ENCODE measurements at regions not wholly inside any gene's neighbourhood (a gene's known extent, or its start where the extent isn't known, plus 50 kb on each side); places are given as distances from the start of the nearest gene placed in this dataset.

- DNase-seq (ENCODE audit: low spot score): no peak
- Histone ChIP-seq H3K4me1 (ENCODE audit: control insufficient read depth in 4 of 4, insufficient read depth in 4 of 4, low read length in 3 of 4) (no peaks in the 10 kb centered on the region), H3K4me3 (ENCODE audit: low read depth in 1 of 3, low read length in 3 of 3) (no peak overlapping the region), H3K27ac (ENCODE audit: low read depth in 1 of 2, low read length in 2 of 2) (no peak overlapping the region), H3K27me3 (ENCODE audit: control insufficient read depth in 4 of 4, insufficient read depth in 4 of 4, low read length in 3 of 4) (peaks cover 0 to 7% (median 0%) of the 10 kb centered on the region in 4 donors), H3K9me3 (ENCODE audit: control insufficient read depth in 4 of 4, low read length in 3 of 4) (no peaks in the 10 kb centered on the region), H3K9ac (ENCODE audit: low read depth in 1 of 2, low read length in 2 of 2) (no peak overlapping the region), H3K36me3 (ENCODE audit: control insufficient read depth in 4 of 4, insufficient read depth in 3 of 4, low read depth in 1 of 4, low read length in 3 of 4) (no peaks in the 10 kb centered on the region)
- no peak for TF ChIP-seq TAF1 (conservative IDR thresholded peaks at IDR 0.05)
- TF ChIP-seq ZBTB33 (IDR thresholded peaks at IDR 0.05): no peak
- TF ChIP-seq RAD21 (IDR thresholded peaks at IDR 0.05): no peak
- TF ChIP-seq HNF4G (IDR thresholded peaks at IDR 0.05): no peak
- TF ChIP-seq RXRA (IDR thresholded peaks at IDR 0.05): no peak
- TF ChIP-seq HNF4A (conservative IDR thresholded peaks at IDR 0.05): no peak
Observed at GRCh38 chr17:62309396-62309795, 71.0 kb upstream of the EFCAB3 start.

GRCh38 chr17:62307196-62307595 lies 73.2 kb upstream of the EFCAB3 start:
- no peak for TF ChIP-seq GABPA (IDR thresholded peaks at IDR 0.05 in 1 of 2, conservative IDR thresholded peaks at IDR 0.05 in 1 of 2)
- Histone ChIP-seq H3K9ac (ENCODE audit: low read depth in 1 of 2, low read length in 2 of 2) (no peak overlapping the region), H3K27me3 (ENCODE audit: control insufficient read depth in 4 of 4, insufficient read depth in 4 of 4, low read length in 3 of 4) (peaks cover 0 to 7% (median 0%) of the 10 kb centered on the region in 4 donors), H3K27ac (ENCODE audit: low read depth in 1 of 2, low read length in 2 of 2) (no peak overlapping the region), H3K4me1 (ENCODE audit: control insufficient read depth in 4 of 4, insufficient read depth in 4 of 4, low read length in 3 of 4) (no peaks in the 10 kb centered on the region), H3K4me3 (ENCODE audit: low read depth in 1 of 3, low read length in 3 of 3) (no peak overlapping the region), H3K36me3 (ENCODE audit: control insufficient read depth in 4 of 4, insufficient read depth in 3 of 4, low read depth in 1 of 4, low read length in 3 of 4) (no peaks in the 10 kb centered on the region), H3K9me3 (ENCODE audit: control insufficient read depth in 4 of 4, low read length in 3 of 4) (no peaks in the 10 kb centered on the region)
- DNase-seq (ENCODE audit: low spot score): no peak
- 10% methylated on average over 2 of the region's 2 CpGs for WGBS

GRCh38 chr17:62303476-62303875 lies 76.9 kb upstream of the EFCAB3 start:
- DNase-seq (ENCODE audit: low spot score): no peak
- Histone ChIP-seq H3K36me3 (ENCODE audit: control insufficient read depth in 4 of 4, insufficient read depth in 3 of 4, low read depth in 1 of 4, low read length in 3 of 4) (no peaks in the 10 kb centered on the region), H3K4me1 (ENCODE audit: control insufficient read depth in 4 of 4, insufficient read depth in 4 of 4, low read length in 3 of 4) (no peaks in the 10 kb centered on the region), H3K27ac (ENCODE audit: low read depth in 1 of 2, low read length in 2 of 2) (no peak overlapping the region), H3K9me3 (ENCODE audit: control insufficient read depth in 4 of 4, low read length in 3 of 4) (peaks cover 0 to 4% (median 0%) of the 10 kb centered on the region in 4 donors), H3K27me3 (ENCODE audit: control insufficient read depth in 4 of 4, insufficient read depth in 4 of 4, low read length in 3 of 4) (peaks cover 0 to 7% (median 0%) of the 10 kb centered on the region in 4 donors), H3K4me3 (ENCODE audit: low read depth in 1 of 3, low read length in 3 of 3) (no peak overlapping the region), H3K9ac (ENCODE audit: low read depth in 1 of 2, low read length in 2 of 2) (no peak overlapping the region)
- TF ChIP-seq NR2F2 (IDR thresholded peaks at IDR 0.05) (no peak), EGR1 (IDR thresholded peaks at IDR 0.05; ENCODE audit: low read depth in 2 of 2) (no peak), SP1 (IDR thresholded peaks at IDR 0.05) (no peak), GABPA (IDR thresholded peaks at IDR 0.05 in 1 of 2, conservative IDR thresholded peaks at IDR 0.05 in 1 of 2) (no peak), TAF1 (conservative IDR thresholded peaks at IDR 0.05) (no peak), REST (IDR thresholded peaks at IDR 0.05) (no peak), CTCF (IDR thresholded peaks at IDR 0.05; ENCODE audit: low read depth, low read length, missing input control) (no peak), RXRA (IDR thresholded peaks at IDR 0.05) (no peak), MAX (IDR thresholded peaks at IDR 0.05) (no peak), FOXA1 (IDR thresholded peaks at IDR 0.05) (no peak), RAD21 (IDR thresholded peaks at IDR 0.05) (no peak), HNF4G (IDR thresholded peaks at IDR 0.05) (no peak), ATF3 (IDR thresholded peaks at IDR 0.05) (no peak), JUND (IDR thresholded peaks at IDR 0.05) (no peak), FOXA2 (IDR thresholded peaks at IDR 0.05) (no peak), ZBTB33 (IDR thresholded peaks at IDR 0.05) (no peak), YY1 (IDR thresholded peaks at IDR 0.05) (no peak), HNF4A (conservative IDR thresholded peaks at IDR 0.05) (no peak)
